Lung (tissue), 11 donors: ENCODE measurements at regions not wholly inside any gene's neighbourhood (a gene's known extent, or its start where the extent isn't known, plus 50 kb on each side); places are given as distances from the start of the nearest gene placed in this dataset.

Experiments
- ATAC-seq: fragments of 200-7000 bp; cut with Tn5 transposase; one replicate; pipeline ENCODE4 v1.9.1; 2020; ENCODE audit warnings: moderate number of reproducible peaks; ENCODE audit not compliant: insufficient read depth, low FRiP score
- DNase-seq, 3 donors: peaks; one replicate each; pipeline ENCODE4 v3.0.0-alpha.2; 2013 to 2017
- H3K27ac ChIP-seq, 2 donors: one replicate each; pipeline ENCODE4 v1.5.1; 2013; ENCODE audit warnings: mild to moderate bottlenecking in 2 of 2, moderate library complexity in 2 of 2, control low read depth in 1 of 2, inconsistent platforms in 1 of 2, low read depth in 1 of 2, low read length in 1 of 2
- H3K27me3 ChIP-seq, 3 donors: one replicate each; pipeline ENCODE4 v1.5.1; 2013; ENCODE audit warnings: low read length in 2 of 3; ENCODE audit not compliant: control insufficient read depth in 3 of 3, insufficient read depth in 3 of 3
- H3K36me3 ChIP-seq, 4 donors: one replicate each; pipeline ENCODE4 v1.5.1; 2013; ENCODE audit warnings: low read length in 4 of 4, mild to moderate bottlenecking in 1 of 4, moderate library complexity in 1 of 4; ENCODE audit not compliant: control insufficient read depth in 4 of 4, insufficient read depth in 4 of 4
- H3K4me1 ChIP-seq, 5 donors: one replicate each; pipeline ENCODE4 v1.5.1; 2013; ENCODE audit warnings: low read length in 5 of 5, mild to moderate bottlenecking in 2 of 5, moderate library complexity in 1 of 5; ENCODE audit not compliant: control insufficient read depth in 5 of 5, insufficient read depth in 5 of 5
- H3K4me3 ChIP-seq: one replicate; pipeline ENCODE4 v1.5.1; 2013; ENCODE audit warnings: mild to moderate bottlenecking, control low read depth, moderate library complexity
- H3K9ac ChIP-seq, 2 donors: one replicate each; pipeline ENCODE4 v1.5.1; 2013; ENCODE audit warnings: low read length in 2 of 2, control low read depth in 1 of 2; ENCODE audit not compliant: insufficient read depth in 1 of 2
- H3K9me3 ChIP-seq, 4 donors: one replicate each; pipeline ENCODE4 v1.5.1; 2013; ENCODE audit warnings: low read length in 3 of 4, mild to moderate bottlenecking in 1 of 4, moderate library complexity in 1 of 4; ENCODE audit not compliant: control insufficient read depth in 4 of 4, insufficient read depth in 3 of 4
- WGBS, 2 donors: extraction: QIAGEN DNeasy Blood & Tissue Kit; methylation state at CpG; one replicate each; pipeline ENCODE4 v1.1.7; 2013; 5-methylcytosine and 5-hydroxymethylcytosine counted together
- TF ChIP-seq, protein P1 (sequence below): IDR thresholded peaks from 2 replicates; pipeline ENCODE4 v1.5.1; 2012; ENCODE audit warnings: mild to moderate bottlenecking; ENCODE audit errors: control extremely low read depth, extremely low read depth
- donor health status: control.
- donor health status: control.
- donor health status: Bipolar disorder and iron deficiency.
- donor health status: healthy.
- donor health status: DM: yes; HTN: yes; CAD: no.

GRCh38 chr9:30010691-30011090 is 2373.8 kb upstream of the ACO1 start:
- ATAC-seq (no peak), DNase-seq (no peak)
- 64 to 70% methylated on average over 3 of the region's 3 CpGs for WGBS, 2 donors
- no peaks in the 10 kb centered on the region for H3K36me3 ChIP-seq
- TF ChIP-seq, protein P1, sequence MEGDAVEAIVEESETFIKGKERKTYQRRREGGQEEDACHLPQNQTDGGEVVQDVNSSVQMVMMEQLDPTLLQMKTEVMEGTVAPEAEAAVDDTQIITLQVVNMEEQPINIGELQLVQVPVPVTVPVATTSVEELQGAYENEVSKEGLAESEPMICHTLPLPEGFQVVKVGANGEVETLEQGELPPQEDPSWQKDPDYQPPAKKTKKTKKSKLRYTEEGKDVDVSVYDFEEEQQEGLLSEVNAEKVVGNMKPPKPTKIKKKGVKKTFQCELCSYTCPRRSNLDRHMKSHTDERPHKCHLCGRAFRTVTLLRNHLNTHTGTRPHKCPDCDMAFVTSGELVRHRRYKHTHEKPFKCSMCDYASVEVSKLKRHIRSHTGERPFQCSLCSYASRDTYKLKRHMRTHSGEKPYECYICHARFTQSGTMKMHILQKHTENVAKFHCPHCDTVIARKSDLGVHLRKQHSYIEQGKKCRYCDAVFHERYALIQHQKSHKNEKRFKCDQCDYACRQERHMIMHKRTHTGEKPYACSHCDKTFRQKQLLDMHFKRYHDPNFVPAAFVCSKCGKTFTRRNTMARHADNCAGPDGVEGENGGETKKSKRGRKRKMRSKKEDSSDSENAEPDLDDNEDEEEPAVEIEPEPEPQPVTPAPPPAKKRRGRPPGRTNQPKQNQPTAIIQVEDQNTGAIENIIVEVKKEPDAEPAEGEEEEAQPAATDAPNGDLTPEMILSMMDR, result no peak
- H3K9me3 ChIP-seq, result no peaks in the 10 kb centered on the region
- H3K9ac ChIP-seq, result no peak overlapping the region
- H3K27ac ChIP-seq, result no peak overlapping the region
- no peaks in the 10 kb centered on the region for H3K4me1 ChIP-seq
- H3K27me3 ChIP-seq, result no peaks in the 10 kb centered on the region
- H3K4me3 ChIP-seq, result no peak overlapping the region

DNA sequence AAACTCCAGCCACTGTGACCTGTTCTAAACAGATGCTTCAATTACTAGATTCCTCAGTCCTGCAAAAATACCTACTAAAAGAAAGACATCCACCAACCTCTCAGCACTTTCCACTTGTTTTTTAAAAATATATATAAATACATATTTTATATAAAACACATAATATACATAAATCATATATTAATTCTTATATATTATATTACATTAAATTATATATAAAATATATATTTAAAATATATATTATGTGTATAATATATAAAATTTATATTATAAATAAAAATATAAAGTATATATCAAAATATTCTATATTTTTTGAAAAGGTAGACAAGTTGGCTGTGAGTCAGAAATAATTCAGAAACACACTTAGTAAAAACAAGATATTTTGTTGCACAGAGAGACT is 2371.8 kb upstream of the ACO1 start:
- TF ChIP-seq, protein P1, result no peak
- no peaks in the 10 kb centered on the region for H3K36me3 ChIP-seq
- H3K4me1 ChIP-seq, result no peaks in the 10 kb centered on the region
- no peaks in the 10 kb centered on the region for H3K27me3 ChIP-seq
- no peak for DNase-seq
- no peaks in the 10 kb centered on the region for H3K9me3 ChIP-seq
- no peak overlapping the region for H3K27ac ChIP-seq
- H3K9ac ChIP-seq, result no peak overlapping the region
- H3K4me3 ChIP-seq, result no peak overlapping the region
- ATAC-seq, result no peak

DNA sequence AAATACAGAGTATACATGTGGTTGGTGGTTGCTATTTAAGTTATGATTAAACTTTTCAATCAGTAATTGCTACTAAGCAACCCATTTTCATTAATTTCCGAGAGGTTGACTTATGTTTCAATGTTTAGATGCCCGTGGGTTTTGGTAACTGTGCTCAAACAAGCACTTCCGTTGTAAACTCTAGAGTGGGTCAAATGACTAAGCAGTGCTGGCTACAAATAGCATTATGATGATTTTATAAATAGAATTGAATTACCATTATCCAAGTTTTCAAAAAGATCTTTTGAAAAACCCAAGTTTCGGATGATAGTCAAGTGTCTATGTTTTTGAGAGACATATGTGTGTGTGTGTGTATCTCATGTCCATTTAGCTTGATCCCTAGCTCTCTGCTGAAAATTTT is 2369.4 kb upstream of the ACO1 start:
- DNase-seq (no peak), ATAC-seq (no peak)
- TF ChIP-seq, protein P1, result no peak
- 71 to 74% methylated on average over 4 of the region's 4 CpGs for WGBS, 2 donors
- Histone ChIP-seq H3K27ac (no peak overlapping the region), H3K9ac (no peak overlapping the region), H3K27me3 (no peaks in the 10 kb centered on the region), H3K4me1 (no peaks in the 10 kb centered on the region), H3K4me3 (no peak overlapping the region), H3K36me3 (no peaks in the 10 kb centered on the region), H3K9me3 (no peaks in the 10 kb centered on the region)

GRCh38 chr9:30020161-30020560 is 2364.3 kb upstream of the ACO1 start:
- no peaks in the 10 kb centered on the region for H3K4me1 ChIP-seq
- H3K27ac ChIP-seq, result no peak overlapping the region
- peaks cover 0 to 2% (median 0%) of the 10 kb centered on the region in 4 donors for H3K9me3 ChIP-seq
- H3K9ac ChIP-seq, result no peak overlapping the region
- WGBS, 2 donors, result 70 to 82% methylated on average over 2 of the region's 2 CpGs
- TF ChIP-seq, protein P1, result no peak
- H3K36me3 ChIP-seq, result no peaks in the 10 kb centered on the region
- DNase-seq (no peak), ATAC-seq (no peak)
- no peaks in the 10 kb centered on the region for H3K27me3 ChIP-seq
- H3K4me3 ChIP-seq, result no peak overlapping the region
